Mesothelial cell of epicardium (in vitro differentiated cells): ENCODE measurements at regions not wholly inside any gene's neighbourhood (a gene's known extent, or its start where the extent isn't known, plus 50 kb on each side); places are given as distances from the start of the nearest gene placed in this dataset.
"Not testable (repeated sequence)": the region's sequence is repeated elsewhere in the genome, so short reads cannot be mapped to it uniquely, and the experiment has no call there.

ENCODE experiments used
- DNase-seq, 2 experiments: peaks; one replicate each; pipeline ENCODE4 v3.0.0; 2021; ENCODE audit warnings: low spot score in 2 of 2; ENCODE audit not compliant: unreplicated experiment in 2 of 2
- H3K27ac Mint-ChIP-seq: 2 replicates; pipeline ENCODE4 v1.8.0; 2021; ENCODE audit warnings: mixed read lengths
- H3K27me3 Mint-ChIP-seq: 2 replicates; pipeline ENCODE4 v1.8.0; 2021; ENCODE audit warnings: low read depth, mixed read lengths
- H3K36me3 Mint-ChIP-seq: 2 replicates; pipeline ENCODE4 v1.8.0; 2021; ENCODE audit warnings: mixed read lengths
- H3K4me1 Mint-ChIP-seq: 2 replicates; pipeline ENCODE4 v1.8.0; 2021; ENCODE audit warnings: mixed read lengths
- H3K4me3 Mint-ChIP-seq: 2 replicates; pipeline ENCODE4 v1.8.0; 2021; ENCODE audit warnings: mild to moderate bottlenecking, moderate library complexity, mixed read lengths
- H3K9me3 Mint-ChIP-seq: 2 replicates; pipeline ENCODE4 v1.8.0; 2021; ENCODE audit warnings: mixed read lengths
- TF ChIP-seq, protein P1 (sequence below): fragments of 200-600 bp; sonication (generic); IDR thresholded peaks from one replicate; pipeline ENCODE4 v1.5.0; 2021; ENCODE audit warnings: antibody characterized with exemption; ENCODE audit not compliant: unreplicated experiment

DNA sequence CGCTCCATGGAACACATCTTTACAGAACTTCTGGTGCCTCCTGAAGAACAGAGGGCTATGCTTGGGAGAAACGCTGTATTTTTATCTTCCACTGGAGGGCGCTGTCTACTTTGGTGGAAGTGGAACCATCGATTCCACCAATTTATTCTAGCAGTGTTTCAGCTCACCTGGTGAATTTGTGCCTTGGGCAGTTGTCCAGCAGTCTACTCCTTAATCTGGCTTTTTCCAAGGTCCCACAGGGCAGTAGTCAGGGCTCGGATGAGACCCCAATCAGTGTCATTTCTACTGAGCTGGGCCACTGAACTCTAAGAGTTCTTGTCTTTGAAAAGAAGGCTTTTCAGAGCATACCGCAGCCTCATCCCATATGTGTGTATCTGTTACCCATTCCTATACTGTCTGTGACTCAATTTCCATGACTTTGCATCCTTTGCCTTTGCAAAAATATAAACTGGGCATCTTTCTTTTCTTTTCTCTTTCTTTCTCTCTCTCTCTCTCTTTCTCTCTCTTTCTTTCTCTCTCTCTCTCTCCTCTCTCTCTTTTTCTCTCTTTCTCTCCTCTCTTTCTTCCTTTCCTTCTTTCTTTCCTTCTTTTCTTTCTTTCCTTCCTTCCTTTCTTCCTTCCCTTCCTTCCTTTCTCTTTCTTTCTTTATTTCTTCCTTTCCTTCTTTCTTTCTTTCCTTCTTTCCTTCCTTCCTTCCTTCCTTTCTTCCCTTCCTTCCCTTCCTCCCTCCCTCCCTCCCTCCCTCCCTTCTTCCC, 138.4 kb upstream of the ZNF618 start:
- DNase-seq = peak in 1 of 2 experiments; percentile 69
- TF ChIP-seq, protein P1, sequence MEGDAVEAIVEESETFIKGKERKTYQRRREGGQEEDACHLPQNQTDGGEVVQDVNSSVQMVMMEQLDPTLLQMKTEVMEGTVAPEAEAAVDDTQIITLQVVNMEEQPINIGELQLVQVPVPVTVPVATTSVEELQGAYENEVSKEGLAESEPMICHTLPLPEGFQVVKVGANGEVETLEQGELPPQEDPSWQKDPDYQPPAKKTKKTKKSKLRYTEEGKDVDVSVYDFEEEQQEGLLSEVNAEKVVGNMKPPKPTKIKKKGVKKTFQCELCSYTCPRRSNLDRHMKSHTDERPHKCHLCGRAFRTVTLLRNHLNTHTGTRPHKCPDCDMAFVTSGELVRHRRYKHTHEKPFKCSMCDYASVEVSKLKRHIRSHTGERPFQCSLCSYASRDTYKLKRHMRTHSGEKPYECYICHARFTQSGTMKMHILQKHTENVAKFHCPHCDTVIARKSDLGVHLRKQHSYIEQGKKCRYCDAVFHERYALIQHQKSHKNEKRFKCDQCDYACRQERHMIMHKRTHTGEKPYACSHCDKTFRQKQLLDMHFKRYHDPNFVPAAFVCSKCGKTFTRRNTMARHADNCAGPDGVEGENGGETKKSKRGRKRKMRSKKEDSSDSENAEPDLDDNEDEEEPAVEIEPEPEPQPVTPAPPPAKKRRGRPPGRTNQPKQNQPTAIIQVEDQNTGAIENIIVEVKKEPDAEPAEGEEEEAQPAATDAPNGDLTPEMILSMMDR = peak; percentile 92
- Mint-ChIP-seq H3K36me3 (no peaks in the 10 kb centered on the region), H3K9me3 (peaks cover 13% of the 10 kb centered on the region), H3K4me3 (no peak overlapping the region), H3K27ac (no peak overlapping the region), H3K4me1 (peaks cover 13% of the 10 kb centered on the region), H3K27me3 (peaks cover 5% of the 10 kb centered on the region)

DNA sequence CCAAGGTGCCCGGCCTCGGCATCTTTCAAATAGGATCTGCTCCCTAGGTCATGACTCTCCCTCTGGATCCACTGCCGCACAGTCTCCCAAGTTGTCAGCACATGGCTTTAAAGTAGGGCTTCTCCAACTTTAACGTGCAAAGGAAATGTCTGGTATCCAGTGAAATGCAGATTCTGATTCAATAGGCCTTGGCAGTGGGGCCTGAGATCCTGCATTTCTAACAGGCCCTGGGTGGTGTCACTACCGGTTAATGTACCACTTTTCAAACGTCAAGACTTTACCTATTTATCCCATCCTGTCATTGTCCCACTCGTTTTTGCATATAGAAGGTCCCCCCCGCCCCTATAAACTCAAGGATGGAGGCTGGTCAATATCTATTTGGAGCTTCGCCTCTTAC, 137.6 kb upstream of the ZNF618 start:
- TF ChIP-seq, protein P1 = no peak

DNA sequence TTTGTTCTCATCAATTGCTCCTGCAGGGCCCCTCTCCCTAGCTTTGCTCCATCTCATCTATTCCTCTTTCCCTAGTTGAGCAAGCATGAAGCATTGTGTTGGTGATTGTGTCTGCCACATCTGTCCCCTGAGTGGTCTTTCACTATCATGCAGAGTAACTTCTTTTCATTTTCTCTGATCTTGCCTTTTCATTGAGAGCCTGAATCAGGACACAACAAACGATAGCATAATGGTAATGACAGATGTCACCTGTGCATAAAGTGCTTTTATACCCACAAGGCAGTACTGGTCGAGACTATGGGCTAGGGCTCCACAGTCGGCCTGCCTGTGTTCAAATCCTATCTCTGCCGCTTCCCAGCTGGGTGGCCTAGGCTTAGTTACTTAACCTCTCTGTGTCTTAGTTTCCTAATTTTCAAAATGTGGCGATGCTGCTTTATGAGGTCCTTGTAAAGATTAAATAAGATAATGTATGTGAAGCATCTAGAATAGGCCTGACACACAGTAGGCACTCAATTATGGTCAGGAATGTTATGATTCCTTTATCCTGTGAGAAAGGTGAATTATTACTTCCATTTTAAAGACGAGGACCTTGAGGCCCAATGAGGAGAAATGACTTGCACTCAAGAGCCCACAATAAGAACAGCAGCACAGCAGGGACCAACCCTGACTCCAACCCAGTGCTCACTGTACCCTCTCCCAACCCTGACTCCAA, 137.1 kb upstream of the ZNF618 start:
- Mint-ChIP-seq H3K27me3 (peaks cover 8% of the 10 kb centered on the region), H3K4me3 (no peak overlapping the region), H3K36me3 (no peaks in the 10 kb centered on the region), H3K4me1 (peaks cover 15% of the 10 kb centered on the region), H3K27ac (no peak overlapping the region), H3K9me3 (peaks cover 4% of the 10 kb centered on the region)
- TF ChIP-seq, protein P1 = no peak
- DNase-seq = no peak

More for the DNA sequence above, 137.6 kb upstream of the ZNF618 start:
- no peak for DNase-seq
- Mint-ChIP-seq H3K4me1 (peaks cover 15% of the 10 kb centered on the region), H3K9me3 (peaks cover 7% of the 10 kb centered on the region), H3K27ac (no peak overlapping the region), H3K4me3 (no peak overlapping the region), H3K36me3 (no peaks in the 10 kb centered on the region), H3K27me3 (peaks cover 8% of the 10 kb centered on the region)

DNA sequence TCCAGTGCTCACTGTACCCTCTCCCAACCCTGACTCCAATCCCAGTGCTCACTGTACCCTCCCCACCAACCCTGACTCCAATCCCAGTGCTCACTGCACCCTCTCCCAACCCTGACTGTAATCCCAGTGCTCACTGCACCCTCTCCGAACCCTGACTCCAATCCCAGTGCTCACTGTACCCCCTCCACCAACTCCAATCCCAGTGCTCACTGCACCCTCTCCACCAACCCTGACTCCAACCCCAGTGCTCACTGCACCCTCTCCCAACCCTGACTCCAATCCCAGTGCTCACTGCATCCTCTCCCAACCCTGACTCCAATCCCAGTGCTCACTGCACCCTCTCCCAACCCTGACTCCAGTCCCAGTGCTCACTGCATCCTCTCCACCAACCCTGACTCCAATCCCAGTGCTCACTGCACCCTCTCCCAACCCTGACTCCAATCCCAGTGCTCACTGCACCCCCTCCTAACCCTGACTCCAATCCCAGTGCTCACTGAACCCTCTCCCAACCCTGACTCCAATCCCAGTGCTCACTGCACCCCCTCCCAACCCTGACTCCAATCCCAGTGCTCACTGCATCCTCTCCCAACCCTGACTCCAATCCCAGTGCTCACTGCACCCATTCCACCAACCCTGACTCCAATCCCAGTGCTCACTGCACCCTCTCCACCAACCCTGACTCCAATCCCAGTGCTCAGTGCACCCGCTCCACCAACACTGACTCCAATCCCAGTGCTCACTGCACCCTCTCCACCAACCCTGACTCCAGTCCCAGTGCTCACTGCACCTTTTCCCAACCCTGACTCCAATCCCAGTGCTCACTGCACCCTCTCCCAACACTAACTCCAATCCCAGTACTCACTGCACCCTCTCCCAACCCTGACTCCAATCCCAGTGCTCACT, 136.3 kb upstream of the ZNF618 start:
- not testable (repeated sequence) for H3K27ac Mint-ChIP-seq, DNase-seq, H3K36me3 Mint-ChIP-seq, H3K4me3 Mint-ChIP-seq, H3K9me3 Mint-ChIP-seq
- H3K27me3 Mint-ChIP-seq = peaks cover 14% of the 10 kb centered on the region
- peaks cover 15% of the 10 kb centered on the region for H3K4me1 Mint-ChIP-seq

DNA sequence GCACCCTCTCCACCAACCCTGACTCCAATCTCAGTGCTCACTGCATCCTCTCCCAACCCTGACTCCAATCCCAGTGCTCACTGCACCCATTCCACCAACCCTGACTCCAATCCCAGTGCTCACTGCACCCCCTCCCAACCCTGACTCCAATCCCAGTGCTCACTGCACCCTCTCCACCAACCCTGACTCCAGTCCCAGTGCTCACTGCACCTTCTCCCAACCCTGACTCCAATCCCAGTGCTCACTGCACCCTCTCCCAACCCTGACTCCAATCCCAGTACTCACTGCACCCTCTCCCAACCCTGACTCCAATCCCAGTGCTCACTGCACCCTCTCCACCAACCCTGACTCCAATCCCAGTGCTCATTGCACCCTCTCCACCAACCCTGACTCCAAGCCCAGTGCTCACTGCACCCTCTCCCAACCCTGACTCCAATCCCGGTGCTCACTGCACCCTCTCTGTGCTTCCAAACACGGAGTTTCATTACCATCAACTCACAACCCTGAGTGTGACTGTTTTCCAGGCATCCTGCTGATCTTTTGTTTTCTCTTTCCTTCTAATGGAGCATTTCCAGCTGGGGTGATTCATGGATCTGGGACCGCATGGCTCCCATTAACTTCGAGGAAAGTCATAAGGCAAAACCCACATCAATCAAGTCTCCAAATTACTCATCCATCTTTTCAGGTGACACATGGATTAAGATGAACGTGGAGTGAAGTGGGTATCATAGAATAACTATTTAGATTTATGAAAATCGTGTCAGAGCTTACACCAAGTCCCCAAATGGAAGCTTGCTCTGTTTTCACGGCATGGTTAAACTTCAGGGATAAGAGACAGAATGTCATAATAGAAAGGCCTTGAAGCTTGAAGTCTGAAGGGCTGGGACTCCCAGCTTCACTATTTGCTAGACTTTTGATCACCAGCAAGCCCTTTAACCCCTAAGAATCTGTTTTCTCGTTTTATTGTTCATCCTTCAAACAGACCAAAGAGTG, 135.3 kb upstream of the ZNF618 start:
- H3K4me1 Mint-ChIP-seq = peaks cover 15% of the 10 kb centered on the region
- H3K4me3 Mint-ChIP-seq, H3K27ac Mint-ChIP-seq, DNase-seq, H3K36me3 Mint-ChIP-seq, H3K9me3 Mint-ChIP-seq: not testable (repeated sequence)
- H3K27me3 Mint-ChIP-seq = peaks cover 17% of the 10 kb centered on the region
